Smooth muscle cell (in vitro differentiated cells): ENCODE measurements at regions not wholly inside any gene's neighbourhood (a gene's known extent, or its start where the extent isn't known, plus 50 kb on each side); places are given as distances from the start of the nearest gene placed in this dataset.
A peak's percentile ranks its signal among the peaks of the same experiment; 100 is the strongest.
"Not testable (repeated sequence)": the region's sequence is repeated elsewhere in the genome, so short reads cannot be mapped to it uniquely, and the experiment has no call there.

Experiments used
- DNase-seq: peaks from one replicate; lab custom pipeline; 2025; ENCODE audit not compliant: unreplicated experiment; lab: John Stamatoyannopoulos, UW
- H2AFZ ChIP-seq: fragments of 200-600 bp; sonication (generic); 2 replicates; pipeline ENCODE4 v1.6.0; 2016; ENCODE audit warnings: antibody characterized with exemption, low read depth, mild to moderate bottlenecking
- H3F3A ChIP-seq: fragments of 200-600 bp; sonication (generic); 2 replicates; pipeline ENCODE4 v1.6.0; 2017; ENCODE audit warnings: antibody characterized with exemption, low read depth
- H3K27ac ChIP-seq: fragments of 200-600 bp; sonication (generic); 2 replicates; pipeline ENCODE4 v1.5.1; 2016; ENCODE audit warnings: low read depth, mild to moderate bottlenecking
- H3K27me3 ChIP-seq: fragments of 200-600 bp; sonication (generic); 2 replicates; pipeline ENCODE4 v1.6.1; 2016; ENCODE audit warnings: low read depth, mild to moderate bottlenecking
- H3K36me3 ChIP-seq: fragments of 200-600 bp; sonication (generic); 2 replicates; pipeline ENCODE4 v1.5.1; 2016; ENCODE audit warnings: low read depth
- H3K4me1 ChIP-seq: fragments of 200-600 bp; sonication (generic); 2 replicates; pipeline ENCODE4 v1.5.1; 2016; ENCODE audit warnings: low read depth
- H3K4me2 ChIP-seq: fragments of 200-600 bp; sonication (generic); 2 replicates; pipeline ENCODE4 v1.6.0; 2016; ENCODE audit warnings: mild to moderate bottlenecking
- H3K4me3 ChIP-seq: fragments of 200-600 bp; sonication (generic); 2 replicates; pipeline ENCODE4 v1.5.1; 2016; ENCODE audit warnings: mild to moderate bottlenecking
- H3K79me2 ChIP-seq: fragments of 200-600 bp; sonication (generic); 2 replicates; pipeline ENCODE4 v1.6.0; 2016; ENCODE audit warnings: low read depth, mild to moderate bottlenecking
- H3K9ac ChIP-seq: fragments of 200-600 bp; sonication (generic); 2 replicates; pipeline ENCODE4 v1.6.0; 2016; ENCODE audit warnings: low read depth
- H3K9me3 ChIP-seq: fragments of 200-600 bp; sonication (generic); replicated peaks from 2 replicates; pipeline ENCODE4 v1.5.1; 2016; ENCODE audit warnings: low read depth
- H4K20me1 ChIP-seq: fragments of 200-600 bp; sonication (generic); 2 replicates; pipeline ENCODE4 v1.6.0; 2016; ENCODE audit warnings: low read depth
- CTCF ChIP-seq: fragments of 200-600 bp; sonication (generic); IDR thresholded peaks from 2 replicates; pipeline ENCODE4 v1.5.1; 2017; ENCODE audit warnings: borderline replicate concordance, mild to moderate bottlenecking, antibody characterized with exemption; ENCODE audit not compliant: insufficient read depth, poor library complexity, severe bottlenecking
- WGBS: methylation state at CpG from one replicate; pipeline ENCODE4 v1.1.7; 2016; ENCODE audit warnings: low lambda C conversion rate; 5-methylcytosine and 5-hydroxymethylcytosine counted together

- H3K4me3 ChIP-seq = no peak overlapping the region
- DNase-seq = no peak
- TF ChIP-seq CTCF = no peak
- H3K9ac ChIP-seq = no peak overlapping the region
- H3K36me3 ChIP-seq = no peaks in the 10 kb centered on the region
- H3K9me3 ChIP-seq = no peaks in the 10 kb centered on the region
- no peaks in the 10 kb centered on the region for H3K27me3 ChIP-seq
- peak overlapping the region; percentile 51 for H3K27ac ChIP-seq
- 58% methylated on average over 3 of the region's 3 CpGs for WGBS
- H4K20me1 ChIP-seq = no peaks in the 10 kb centered on the region
- H2AFZ ChIP-seq = no peak overlapping the region
- no peaks in the 10 kb centered on the region for H3K79me2 ChIP-seq
- peak overlapping the region; percentile 40 for H3K4me2 ChIP-seq
- H3F3A ChIP-seq = peaks cover 16% of the 10 kb centered on the region
- H3K4me1 ChIP-seq = no peaks in the 10 kb centered on the region
Measured at GRCh38 chr10:28906934-28907333, 229.6 kb downstream of the BAMBI start.

GRCh38 chr10:28909875-28910274, 232.6 kb downstream of the BAMBI start:
- Histone ChIP-seq H3K4me3 (no peak overlapping the region), H3K9ac (no peak overlapping the region), H3K27me3 (no peaks in the 10 kb centered on the region), H2AFZ (no peak overlapping the region), H3K4me1 (no peaks in the 10 kb centered on the region), H3K36me3 (no peaks in the 10 kb centered on the region), H4K20me1 (no peaks in the 10 kb centered on the region), H3K79me2 (no peaks in the 10 kb centered on the region), H3K27ac (no peak overlapping the region), H3K9me3 (no peaks in the 10 kb centered on the region), H3F3A (peaks cover 22% of the 10 kb centered on the region), H3K4me2 (no peak overlapping the region)
- DNase-seq = no peak
- TF ChIP-seq CTCF = no peak
- 93% methylated on average over 5 of the region's 5 CpGs for WGBS

DNA sequence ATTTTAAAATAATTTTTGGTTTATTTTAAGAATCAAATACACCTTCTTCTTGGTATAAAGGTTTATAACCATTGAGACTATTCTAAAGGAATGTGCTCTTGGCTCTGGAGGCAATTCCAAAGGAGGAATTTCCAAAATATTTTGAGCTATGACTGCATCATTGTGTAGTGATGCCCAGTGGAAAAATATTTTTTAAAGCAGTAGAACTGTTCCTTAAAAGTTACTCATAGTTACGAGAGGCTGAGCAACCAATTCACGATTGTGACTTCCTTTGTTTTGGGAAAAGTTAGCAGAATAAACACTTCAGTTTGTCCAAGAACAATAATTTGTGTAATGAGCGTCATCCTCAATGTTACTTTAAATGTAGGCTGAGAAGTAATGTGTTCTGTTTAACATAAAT, 233.6 kb downstream of the BAMBI start:
- H3K9me3 ChIP-seq = no peaks in the 10 kb centered on the region
- H3K4me2 ChIP-seq = no peak overlapping the region
- TF ChIP-seq CTCF = no peak
- DNase-seq = no peak
- H3K4me3 ChIP-seq = no peak overlapping the region
- no peaks in the 10 kb centered on the region for H3K36me3 ChIP-seq
- no peaks in the 10 kb centered on the region for H3K79me2 ChIP-seq
- H3K9ac ChIP-seq = no peak overlapping the region
- no peaks in the 10 kb centered on the region for H3K4me1 ChIP-seq
- no peaks in the 10 kb centered on the region for H3K27me3 ChIP-seq
- H3F3A ChIP-seq = peaks cover 22% of the 10 kb centered on the region
- no peaks in the 10 kb centered on the region for H4K20me1 ChIP-seq
- no peak overlapping the region for H2AFZ ChIP-seq
- H3K27ac ChIP-seq = peak overlapping the region; percentile 10
- WGBS = 55% methylated on average over 3 of the region's 3 CpGs

- not testable (repeated sequence) for H3K36me3 ChIP-seq, H3K9ac ChIP-seq, H3K9me3 ChIP-seq, H4K20me1 ChIP-seq, H2AFZ ChIP-seq, H3K4me3 ChIP-seq, H3K4me1 ChIP-seq, H3K4me2 ChIP-seq, DNase-seq, H3K27me3 ChIP-seq, H3K79me2 ChIP-seq
- H3F3A ChIP-seq = peaks cover 20% of the 10 kb centered on the region
- 74% methylated on average over 8 of the region's 8 CpGs for WGBS
- H3K27ac ChIP-seq = peak overlapping the region; percentile 10
Measured at GRCh38 chr10:28911511-28911910, 234.2 kb downstream of the BAMBI start.
